CD14-positive monocyte (primary cell): ENCODE measurements at regions not wholly inside any gene's neighbourhood (a gene's known extent, or its start where the extent isn't known, plus 50 kb on each side); places are given as distances from the start of the nearest gene placed in this dataset.

ENCODE experiments used
- DNase-seq, 3 donors: peaks; one replicate each; pipeline ENCODE4 v3.0.0-alpha.2; 2011 to 2022
- H2AFZ ChIP-seq: 2 replicates; pipeline ENCODE4 v1.6.0; 2012; ENCODE audit warnings: mild to moderate bottlenecking, low read depth, low read length, inconsistent platforms; ENCODE audit not compliant: insufficient read depth, poor library complexity, severe bottlenecking
- H3K27ac ChIP-seq, 2 donors: 1 replicate in 1 of 2; 2 replicates in 1 of 2; pipeline ENCODE4 v1.5.1; 2012 to 2013; ENCODE audit warnings: low read length in 2 of 2, control low read depth in 1 of 2, inconsistent platforms in 1 of 2, low read depth in 1 of 2, mild to moderate bottlenecking in 1 of 2
- H3K27me3 ChIP-seq, 2 donors: one replicate each; pipeline versions ENCODE4 v1.6.0 to v1.6.1; 2011 to 2013; ENCODE audit warnings: low read length in 2 of 2; ENCODE audit not compliant: control insufficient read depth in 2 of 2, insufficient read depth in 2 of 2
- H3K36me3 ChIP-seq, 2 donors: replicated peaks in 1 of 2; 1 replicate in 1 of 2; 2 replicates in 1 of 2; pipeline versions ENCODE4 v1.5.1 to v1.6.1; 2012 to 2013; ENCODE audit warnings: low read length in 2 of 2, control low read depth in 1 of 2, inconsistent platforms in 1 of 2, mild to moderate bottlenecking in 1 of 2; ENCODE audit not compliant: insufficient read depth in 2 of 2, control insufficient read depth in 1 of 2
- H3K4me1 ChIP-seq, 2 donors: 1 replicate in 1 of 2; 2 replicates in 1 of 2; pipeline versions ENCODE4 v1.5.1 to v1.6.1; 2012 to 2013; ENCODE audit warnings: low read length in 2 of 2, control low read depth in 1 of 2, inconsistent platforms in 1 of 2, mild to moderate bottlenecking in 1 of 2, moderate library complexity in 1 of 2; ENCODE audit not compliant: insufficient read depth in 2 of 2, control insufficient read depth in 1 of 2
- H3K4me2 ChIP-seq: replicated peaks from 2 replicates; pipeline ENCODE3; 2012; ENCODE audit warnings: low read length, moderate library complexity, mild to moderate bottlenecking; ENCODE audit not compliant: poor library complexity, severe bottlenecking; ENCODE audit errors: extremely low read depth
- H3K4me3 ChIP-seq, 3 experiments: fragments of 200-600 bp in 1 of 3; sonication (generic) in 1 of 3; replicated peaks in 1 of 3; 1 replicate in 2 of 3; 2 replicates in 1 of 3; pipeline ENCODE4 v1.5.1; 2011 to 2013; ENCODE audit warnings: low read length in 3 of 3, mild to moderate bottlenecking in 3 of 3, control low read depth in 2 of 3, low read depth in 2 of 3, inconsistent platforms in 1 of 3, moderate library complexity in 1 of 3
- H3K79me2 ChIP-seq: 2 replicates; pipeline ENCODE4 v1.6.0; 2012; ENCODE audit warnings: mild to moderate bottlenecking, control low read depth, inconsistent platforms, low read length, moderate library complexity; ENCODE audit not compliant: insufficient read depth
- H3K9ac ChIP-seq: 2 replicates; pipeline ENCODE4 v1.6.0; 2017; ENCODE audit warnings: low read length, mild to moderate bottlenecking; ENCODE audit not compliant: insufficient read depth, poor library complexity, severe bottlenecking
- H3K9me3 ChIP-seq, 2 donors: replicated peaks in 1 of 2; 1 replicate in 1 of 2; 2 replicates in 1 of 2; pipeline versions ENCODE4 v1.5.1 to v1.6.1; 2012 to 2013; ENCODE audit warnings: low read length in 2 of 2, control low read depth in 1 of 2; ENCODE audit not compliant: control insufficient read depth in 1 of 2, insufficient read depth in 1 of 2
- H4K20me1 ChIP-seq: 2 replicates; pipeline ENCODE4 v1.6.0; 2012; ENCODE audit warnings: mild to moderate bottlenecking, low read length, control low read depth, moderate library complexity; ENCODE audit not compliant: insufficient read depth
- H3K27ac Mint-ChIP-seq, 7 donors: one replicate each; pipeline ENCODE4 v1.8.0; 2020; ENCODE audit warnings: mild to moderate bottlenecking in 7 of 7, mixed read lengths in 7 of 7, moderate library complexity in 6 of 7, inconsistent platforms in 2 of 7
- H3K27me3 Mint-ChIP-seq, 3 donors: one replicate each; pipeline ENCODE4 v1.8.0; 2021 to 2022; ENCODE audit warnings: low read depth in 3 of 3, mild to moderate bottlenecking in 3 of 3, mixed read lengths in 3 of 3, moderate library complexity in 3 of 3, inconsistent platforms in 1 of 3
- H3K36me3 Mint-ChIP-seq, 2 donors: one replicate each; pipeline ENCODE4 v1.8.0; 2020; ENCODE audit warnings: mixed read lengths in 2 of 2, inconsistent platforms in 1 of 2, mild to moderate bottlenecking in 1 of 2
- H3K4me1 Mint-ChIP-seq: one replicate; pipeline ENCODE4 v1.8.0; 2020; ENCODE audit warnings: mild to moderate bottlenecking, mixed read lengths
- H3K4me3 Mint-ChIP-seq, 2 donors: one replicate each; pipeline ENCODE4 v1.8.0; 2020; ENCODE audit warnings: mild to moderate bottlenecking in 2 of 2, mixed read lengths in 2 of 2, moderate library complexity in 1 of 2
- H3K9me3 Mint-ChIP-seq, 7 donors: one replicate each; pipeline ENCODE4 v1.8.0; 2020 to 2022; ENCODE audit warnings: mixed read lengths in 7 of 7, mild to moderate bottlenecking in 6 of 7, moderate library complexity in 6 of 7, inconsistent platforms in 2 of 7
- CTCF ChIP-seq: fragments of 200-600 bp; IDR thresholded peaks from one replicate; pipeline ENCODE4 v1.8.0; 2022; ENCODE audit warnings: antibody characterized with exemption, mild to moderate bottlenecking
- WGBS: methylation state at CpG from one replicate; pipeline ENCODE4 v1.1.5; 2013; ENCODE audit warnings: missing lambda C conversion rate; ENCODE audit not compliant: insufficient coverage; 5-methylcytosine and 5-hydroxymethylcytosine counted together
- intact Hi-C, 2 donors: fragments of 100-400 bp; cut with micrococcal nuclease; formaldehyde crosslinking; loops; one replicate each; pipeline versions ENCODE4 v1.15.0 to v1.15.1; 2023

DNA sequence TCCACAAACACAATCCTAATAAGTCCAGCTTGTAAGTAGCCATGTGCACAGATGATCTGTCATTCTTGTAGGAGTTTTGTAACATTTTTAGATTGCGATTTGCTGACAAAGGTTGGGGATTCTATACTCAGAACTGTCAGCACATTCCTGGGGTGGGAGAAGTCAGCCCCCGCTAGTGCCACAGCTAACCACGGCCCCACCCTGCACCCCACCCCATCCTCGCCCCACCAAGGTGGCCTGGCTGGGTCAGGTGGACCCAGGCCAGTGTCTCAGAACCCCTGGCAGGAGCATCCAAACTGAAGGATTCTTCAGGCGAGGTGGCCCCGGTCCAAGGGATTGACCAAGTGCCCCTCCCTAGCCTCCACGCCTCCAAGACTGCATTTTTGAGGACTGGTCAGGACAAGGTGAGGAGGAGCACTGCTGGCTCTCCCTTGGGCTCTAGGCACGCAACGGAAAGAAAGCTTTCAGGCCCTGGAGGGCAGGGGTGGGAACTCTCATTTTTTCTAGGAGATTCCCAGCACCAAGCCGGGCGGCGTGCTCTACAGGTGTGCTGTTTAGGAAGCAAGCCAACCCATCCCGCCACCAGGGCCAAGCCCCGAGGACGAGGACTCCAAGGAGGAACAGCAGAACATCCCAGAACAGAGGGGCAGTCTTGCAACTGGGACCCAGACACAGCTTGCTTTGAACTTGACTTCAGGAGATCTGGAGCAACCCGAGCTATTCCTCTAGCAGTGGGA lies 172.8 kb downstream of the BCL11B start:
- Histone ChIP-seq H3K9me3 (no peaks in the 10 kb centered on the region), H3K79me2 (no peaks in the 10 kb centered on the region), H2AFZ (no peak overlapping the region), H3K36me3 (no peaks in the 10 kb centered on the region), H3K9ac (no peak overlapping the region), H3K4me2 (no peak overlapping the region), H3K27me3 (no peaks in the 10 kb centered on the region), H3K4me3 (no peak overlapping the region), H3K27ac (no peak overlapping the region), H3K4me1 (no peaks in the 10 kb centered on the region), H4K20me1 (no peaks in the 10 kb centered on the region)
- no peaks in the 10 kb centered on the region for H3K36me3 Mint-ChIP-seq
- 85% methylated on average over 14 of the region's 16 CpGs for WGBS
- intact Hi-C loops = no loop called here
- peaks cover 0 to 12% (median 5%) of the 10 kb centered on the region in 7 donors for H3K9me3 Mint-ChIP-seq
- H3K4me1 Mint-ChIP-seq = no peaks in the 10 kb centered on the region
- no peak overlapping the region for H3K27ac Mint-ChIP-seq
- peaks cover 0 to 6% (median under 1%) of the 10 kb centered on the region in 3 donors for H3K27me3 Mint-ChIP-seq
- TF ChIP-seq CTCF = no peak
- H3K4me3 Mint-ChIP-seq = no peak overlapping the region
- DNase-seq = no peak

DNA sequence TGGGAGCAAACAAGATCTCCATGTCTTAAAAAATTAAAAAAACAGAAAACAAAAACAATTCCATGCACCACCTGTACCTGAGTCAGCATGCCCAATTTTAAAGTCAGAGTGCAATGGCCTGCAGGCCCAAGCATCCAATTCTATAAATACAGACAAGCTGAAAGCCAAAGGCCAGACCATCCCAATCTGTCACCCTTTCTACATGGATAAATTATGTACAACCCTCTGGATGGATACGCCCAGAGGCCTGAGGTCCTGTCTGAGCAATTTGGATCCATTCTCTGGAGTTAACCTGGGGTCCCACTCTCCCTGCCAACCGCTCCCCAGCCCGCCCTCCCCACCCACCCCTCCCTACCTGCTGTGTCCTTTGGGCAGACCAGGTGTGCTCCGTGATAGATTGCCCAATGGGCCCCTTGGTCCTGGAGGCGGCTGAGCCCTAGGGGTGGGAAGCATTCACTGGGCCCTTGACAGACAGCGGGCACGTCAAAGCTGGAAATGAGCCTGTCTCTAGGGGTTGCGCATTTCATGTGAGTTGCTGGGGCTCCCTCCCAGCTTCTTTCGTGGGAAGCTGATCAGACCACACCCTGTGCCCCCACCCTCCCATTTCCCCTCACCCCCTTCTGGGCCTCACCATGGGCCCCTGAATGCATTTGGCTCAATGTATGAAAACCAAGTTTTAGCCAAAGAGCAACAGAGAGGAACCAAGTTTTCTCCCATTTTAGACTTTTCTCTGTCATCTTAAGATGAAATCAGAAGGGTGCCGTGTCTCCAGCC lies 171.3 kb downstream of the BCL11B start:
- Histone ChIP-seq H3K79me2 (no peaks in the 10 kb centered on the region), H4K20me1 (no peaks in the 10 kb centered on the region), H3K4me1 (no peaks in the 10 kb centered on the region), H2AFZ (no peak overlapping the region), H3K9me3 (peaks cover 1 to 7% of the 10 kb centered on the region in 2 donors), H3K27ac (no peak overlapping the region), H3K27me3 (no peaks in the 10 kb centered on the region), H3K36me3 (no peaks in the 10 kb centered on the region), H3K4me2 (no peak overlapping the region), H3K4me3 (no peak overlapping the region), H3K9ac (no peak overlapping the region)
- H3K4me1 Mint-ChIP-seq = no peaks in the 10 kb centered on the region
- DNase-seq = no peak
- no peaks in the 10 kb centered on the region for H3K36me3 Mint-ChIP-seq
- intact Hi-C loops = no loop called here
- no peak overlapping the region for H3K4me3 Mint-ChIP-seq
- no peak for TF ChIP-seq CTCF
- H3K9me3 Mint-ChIP-seq = peaks cover 5 to 23% (median 12%) of the 10 kb centered on the region in 7 donors
- peaks cover 0 to 6% (median 2%) of the 10 kb centered on the region in 3 donors for H3K27me3 Mint-ChIP-seq
- no peak overlapping the region for H3K27ac Mint-ChIP-seq
- WGBS = 33% methylated on average over 1 of the region's 10 CpGs
